GM21528 (cell line): ENCODE measurements at regions not wholly inside any gene's neighbourhood (a gene's known extent, or its start where the extent isn't known, plus 50 kb on each side); places are given as distances from the start of the nearest gene placed in this dataset.
A peak's percentile ranks its signal among the peaks of the same experiment; 100 is the strongest.

Experiments
- ATAC-seq: cut with Tn5 transposase; IDR thresholded peaks from one replicate; pipeline ENCODE4 v1.9.1; 2021; ENCODE audit warnings: mild to moderate bottlenecking, moderate library complexity; ENCODE audit not compliant: unreplicated experiment, low FRiP score

DNA sequence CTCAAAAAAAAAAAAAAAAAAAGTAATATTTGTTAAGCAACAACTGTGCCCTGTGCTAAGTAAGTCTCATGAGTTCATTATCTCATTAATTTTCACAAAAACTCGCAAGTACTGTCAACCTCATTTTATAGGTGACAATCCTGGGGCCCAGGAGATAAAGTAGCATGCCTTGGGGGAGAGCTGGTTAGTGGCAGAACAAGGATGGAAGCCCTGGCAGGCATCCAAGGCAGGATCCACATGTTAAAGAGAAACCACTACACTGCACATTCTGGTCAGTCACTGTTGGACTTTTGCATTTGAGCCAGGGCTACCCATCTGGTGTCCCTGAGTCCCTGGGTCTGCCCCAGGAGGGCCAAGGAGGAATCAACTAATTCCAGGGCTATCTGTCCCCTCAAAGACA lies 54.6 kb downstream of the ZFP36L2 start:
- no peak for ATAC-seq

GRCh38 chr2:43170405-43171105 lies 55.9 kb downstream of the ZFP36L2 start:
- no peak for ATAC-seq

DNA sequence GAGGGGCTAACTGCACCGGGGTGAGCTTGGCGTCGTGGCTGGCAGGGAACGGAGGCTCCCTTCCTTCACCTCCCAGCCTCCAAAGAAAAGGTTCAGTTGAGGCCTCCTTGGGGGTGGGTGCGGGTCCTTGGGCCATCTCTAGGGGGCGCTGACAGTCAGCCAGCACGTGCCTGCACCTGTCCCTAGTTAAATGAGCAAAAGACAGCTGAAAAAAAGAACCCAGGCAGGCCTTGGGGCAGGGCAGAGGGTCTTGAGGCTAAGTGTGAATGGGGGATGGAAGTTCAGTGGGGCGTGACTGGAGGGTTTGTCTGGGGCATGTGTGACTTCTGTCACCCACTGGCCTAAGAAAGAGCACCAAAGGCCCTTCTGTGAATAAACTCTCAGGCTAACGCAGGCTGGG lies 56.4 kb downstream of the ZFP36L2 start:
- ATAC-seq = no peak

DNA sequence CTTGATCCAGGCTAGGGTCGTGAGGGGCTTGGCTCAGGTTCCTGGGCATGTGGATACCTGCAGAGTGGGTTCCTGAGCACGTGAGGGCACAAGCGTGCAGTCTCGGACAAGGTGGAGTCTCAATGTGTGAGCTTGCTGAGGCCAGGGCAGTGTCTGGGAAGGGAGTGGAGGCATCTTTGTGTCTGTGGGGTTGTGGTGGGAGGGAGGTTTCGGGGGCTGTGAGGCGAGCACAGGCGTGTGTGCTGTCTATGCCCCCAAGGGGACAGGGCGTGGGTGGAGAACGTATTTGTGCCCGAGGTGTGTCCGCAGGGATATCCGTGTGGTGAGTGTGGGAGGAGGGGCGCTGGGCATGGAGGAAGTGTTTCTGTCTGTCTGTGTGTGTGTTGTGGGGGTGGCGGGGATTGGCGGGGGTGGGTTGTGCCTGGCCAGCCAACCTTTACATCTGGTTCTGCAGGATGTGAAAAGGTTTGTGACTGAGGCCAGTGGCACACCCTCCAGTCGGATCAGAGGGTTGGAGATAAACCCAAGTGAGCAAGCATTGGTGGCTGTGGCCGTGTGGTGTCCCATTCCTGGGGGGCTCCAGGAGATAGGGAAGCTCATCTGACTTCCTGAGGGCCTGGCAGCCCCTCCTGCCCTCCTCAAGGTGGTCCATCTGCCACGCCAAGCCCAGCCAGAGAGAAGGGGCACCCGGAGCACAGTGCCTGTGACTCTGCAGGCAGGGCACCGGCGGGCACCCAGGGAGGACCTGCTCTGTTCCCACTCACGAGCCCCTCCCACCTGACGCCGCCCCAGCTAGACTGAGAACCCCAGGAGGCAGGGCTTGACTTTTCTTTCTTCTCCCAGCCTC lies 57.1 kb downstream of the ZFP36L2 start:
- no peak for ATAC-seq

DNA sequence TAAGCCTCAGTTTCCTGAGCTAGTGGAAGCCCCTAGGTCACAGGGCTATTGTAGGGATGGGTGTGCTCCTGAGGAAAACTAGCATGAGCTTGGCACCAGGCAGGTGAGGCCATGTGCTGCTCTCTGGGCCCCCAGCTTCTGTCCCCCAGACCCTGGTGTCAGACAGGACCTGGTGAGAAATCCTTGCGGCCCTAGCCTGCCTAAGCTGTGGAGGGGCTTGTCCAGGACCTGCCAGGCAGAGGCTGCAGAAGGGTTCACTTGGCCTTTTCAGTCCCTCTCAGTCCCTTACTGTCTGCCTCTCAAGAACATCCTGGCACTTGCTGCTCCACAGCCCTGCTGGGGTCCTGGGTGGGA lies 58.4 kb downstream of the ZFP36L2 start:
- no peak for ATAC-seq

- ATAC-seq = no peak
Observed at GRCh38 chr2:43165378-43166069, 60.9 kb downstream of the ZFP36L2 start.

- ATAC-seq = no peak
Observed at GRCh38 chr2:43164686-43165085, 61.7 kb downstream of the ZFP36L2 start.

DNA sequence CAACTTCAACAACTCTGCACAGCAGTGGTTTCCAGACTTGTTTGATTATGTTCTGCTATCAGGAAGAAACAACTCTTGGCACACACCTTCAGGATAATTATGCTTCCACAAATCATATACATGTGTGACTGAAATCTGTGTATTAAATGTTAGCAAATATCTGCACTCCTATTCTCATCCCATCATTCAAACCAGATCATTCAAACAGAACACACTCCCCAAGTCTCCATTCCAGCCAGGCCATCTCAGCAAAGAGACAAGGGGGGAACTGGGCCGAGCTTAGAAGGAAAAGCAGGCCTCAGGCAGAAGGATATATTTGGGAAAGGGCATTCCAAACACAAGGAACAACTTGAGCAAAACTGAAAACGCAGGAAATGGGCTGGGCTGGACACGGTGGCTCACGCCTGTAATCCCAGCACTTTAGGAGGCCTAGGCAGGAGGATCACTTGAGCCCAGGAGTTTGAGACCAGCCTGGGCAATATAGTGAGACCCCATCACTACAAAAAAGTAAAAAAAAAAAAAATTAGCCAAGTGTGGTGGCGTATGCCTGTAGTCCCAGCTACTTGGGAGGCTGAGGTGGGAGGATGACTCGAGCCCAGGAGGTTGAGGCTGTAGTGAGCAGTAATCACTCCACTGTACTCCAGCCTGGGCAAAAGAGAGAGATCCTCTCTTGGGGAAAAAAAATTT lies 62.7 kb downstream of the ZFP36L2 start:
- no peak for ATAC-seq

GRCh38 chr2:43162511-43162776 lies 64.0 kb downstream of the ZFP36L2 start:
- no peak for ATAC-seq

- ATAC-seq = no peak
Observed at GRCh38 chr2:43161650-43162510, 64.5 kb downstream of the ZFP36L2 start.

- no peak for ATAC-seq
Observed at GRCh38 chr2:43160778-43161177, 65.6 kb downstream of the ZFP36L2 start.

- no peak for ATAC-seq
Observed at GRCh38 chr2:43159797-43160196, 66.6 kb downstream of the ZFP36L2 start.

DNA sequence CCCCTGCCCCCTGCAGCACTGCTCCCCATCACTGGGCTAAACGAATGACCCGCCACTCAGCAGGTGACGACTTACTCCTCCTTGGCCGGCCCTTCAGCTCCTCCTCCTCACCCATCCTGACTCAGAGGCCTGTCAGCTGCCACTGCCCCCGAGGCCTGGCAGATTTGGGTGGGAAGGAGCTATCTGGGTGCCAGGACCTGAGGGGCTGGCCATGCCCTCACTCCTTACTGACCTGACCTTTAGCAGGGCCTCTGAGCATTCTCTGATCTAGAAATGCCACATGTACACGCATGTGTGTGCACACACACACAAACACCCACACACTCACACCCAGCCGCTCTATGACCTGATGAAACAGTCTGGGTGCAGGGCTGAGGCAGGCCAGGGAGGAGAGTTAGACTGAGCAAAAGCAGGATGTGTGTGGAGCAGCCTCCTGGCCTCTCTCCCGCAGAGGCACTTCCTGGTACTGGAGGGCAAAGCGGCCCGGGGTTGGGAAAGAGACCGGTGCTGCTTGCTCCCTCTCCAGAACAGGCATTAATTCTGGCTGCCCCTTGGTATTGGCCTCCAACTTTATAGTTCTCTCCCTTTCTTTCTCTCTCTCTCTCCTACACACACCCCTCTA lies 68.0 kb downstream of the ZFP36L2 start:
- peak; percentile 11 for ATAC-seq

GRCh38 chr2:43157506-43158246 lies 68.7 kb downstream of the ZFP36L2 start:
- no peak for ATAC-seq

DNA sequence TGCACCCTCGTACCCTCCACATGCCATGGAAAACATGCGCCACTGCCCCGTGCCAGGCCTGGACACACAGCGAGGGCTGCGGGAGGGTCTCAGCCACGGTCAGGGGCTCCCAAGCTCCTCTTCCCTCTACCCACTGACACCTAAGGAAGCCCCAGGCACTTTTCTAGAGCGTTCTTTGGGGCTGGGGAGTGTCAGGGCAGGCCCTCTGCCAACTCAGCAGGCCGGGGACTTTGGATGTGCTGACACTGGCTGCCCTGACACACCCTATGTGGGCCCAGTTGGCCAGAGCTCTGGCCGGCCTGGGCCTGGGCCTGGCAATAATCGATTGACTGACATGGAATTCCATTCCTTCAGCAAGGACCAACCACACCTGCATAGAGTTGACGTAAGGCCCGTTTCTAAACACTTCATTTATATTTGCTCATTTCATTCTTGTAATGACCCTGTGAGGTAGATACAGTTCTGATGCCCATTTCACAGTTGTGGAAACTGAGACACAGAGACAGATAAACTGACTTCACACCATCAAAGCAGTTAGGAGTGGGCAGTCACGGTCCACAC lies 70.5 kb downstream of the ZFP36L2 start:
- no peak for ATAC-seq

GRCh38 chr2:43154685-43155084 lies 71.7 kb downstream of the ZFP36L2 start:
- ATAC-seq = no peak

DNA sequence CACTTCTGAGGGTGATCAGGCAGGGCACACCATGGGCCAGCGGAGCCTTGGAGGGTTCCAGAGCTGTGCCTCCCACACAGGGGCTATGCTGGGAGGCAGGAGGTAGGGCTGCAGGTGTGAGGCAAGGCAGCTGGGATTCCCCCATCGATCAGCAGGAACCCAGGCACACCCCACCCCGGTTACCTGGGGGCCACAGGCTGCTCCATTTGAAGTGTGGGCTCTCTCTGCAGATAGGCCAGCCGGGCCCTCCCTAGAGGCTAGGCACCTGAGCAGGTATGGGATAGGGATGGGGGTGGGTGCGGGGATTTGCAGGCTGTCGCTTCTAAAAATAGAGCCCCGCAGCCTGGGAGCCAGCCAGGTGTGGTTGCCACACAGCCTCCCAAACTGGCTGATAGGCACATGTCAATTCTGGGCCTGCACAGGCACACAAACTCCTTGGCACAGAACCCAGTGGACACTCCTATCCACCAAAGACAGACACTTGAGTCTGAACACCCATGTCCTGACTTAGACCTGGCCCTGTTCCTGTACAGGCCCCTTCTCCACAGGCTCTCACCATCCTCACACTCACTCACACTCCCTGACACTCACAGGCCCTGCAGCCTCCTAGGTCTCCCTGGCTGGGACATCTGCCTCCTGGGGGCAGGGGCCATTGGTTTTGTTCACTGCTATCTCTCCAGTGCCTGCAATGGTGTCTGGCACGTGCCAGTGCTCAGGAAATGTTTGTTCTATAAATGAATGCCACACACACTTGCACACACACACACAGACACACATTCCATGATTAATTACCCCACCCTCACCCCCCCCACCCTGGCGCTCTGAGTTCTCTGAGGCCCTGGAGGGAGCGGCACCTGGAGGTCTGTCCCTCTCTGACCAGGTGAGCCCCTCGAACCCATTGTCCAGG lies 73.4 kb downstream of the ZFP36L2 start:
- ATAC-seq = no peak

DNA sequence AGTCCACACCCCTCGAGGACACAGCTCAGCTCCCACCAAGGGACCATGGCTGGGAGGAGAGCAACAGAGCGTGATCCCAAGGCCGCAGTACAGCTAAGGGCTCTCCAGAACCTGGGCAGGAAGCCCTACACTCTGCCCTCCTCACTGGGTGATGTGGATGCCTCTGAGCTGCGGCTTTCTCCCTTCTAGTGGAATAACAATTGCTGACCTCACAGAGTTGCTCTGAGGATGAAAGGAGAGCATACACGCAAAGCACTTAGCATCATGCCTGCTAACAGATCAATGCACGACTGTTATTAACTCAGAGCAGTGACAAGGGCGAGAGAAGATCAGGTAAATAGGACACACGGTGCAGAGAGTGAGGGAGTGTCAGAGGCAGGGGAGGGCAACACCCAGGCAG lies 74.2 kb downstream of the ZFP36L2 start:
- ATAC-seq = no peak
